Activated CD8-positive, alpha-beta T cell treated with anti-CD3 and anti-CD28 coated beads for 36 hours (primary cell): ENCODE measurements at regions not wholly inside any gene's neighbourhood (a gene's known extent, or its start where the extent isn't known, plus 50 kb on each side); places are given as distances from the start of the nearest gene placed in this dataset.

Experiments
- ATAC-seq: fragments of 200-7000 bp; cut with Tn5 transposase; one replicate; pipeline ENCODE4 v1.10.0; 2021; ENCODE audit warnings: mild to moderate bottlenecking, moderate library complexity
- CTCF ChIA-PET: fragments of 350-600 bp; sonication (Branson Sonifier 250); formaldehyde crosslinking; loops from one replicate; lab custom pipeline; 2021; ENCODE audit warnings: antibody characterized with exemption; lab: Charles Lee
- POLR2A ChIA-PET: fragments of 350-600 bp; sonication (Branson Sonifier 250); formaldehyde crosslinking; loops from one replicate; lab custom pipeline; 2021; ENCODE audit warnings: antibody characterized with exemption; lab: Charles Lee
- DNase-seq: peaks from one replicate; pipeline ENCODE4 v3.0.0-alpha.2; 2020
- H3K27ac Mint-ChIP-seq: one replicate; pipeline ENCODE4 v1.8.0; 2021; ENCODE audit warnings: mild to moderate bottlenecking, mixed read lengths
- H3K27me3 Mint-ChIP-seq: one replicate; pipeline ENCODE4 v1.8.0; 2021; ENCODE audit warnings: mixed read lengths
- H3K36me3 Mint-ChIP-seq: one replicate; pipeline ENCODE4 v1.8.0; 2021; ENCODE audit warnings: low read depth, mixed read lengths
- H3K4me1 Mint-ChIP-seq: one replicate; pipeline ENCODE4 v1.8.0; 2021; ENCODE audit warnings: low read depth, mixed read lengths
- H3K4me3 Mint-ChIP-seq: one replicate; pipeline ENCODE4 v1.8.0; 2021; ENCODE audit warnings: mild to moderate bottlenecking, moderate library complexity, mixed read lengths
- H3K9me3 Mint-ChIP-seq: one replicate; pipeline ENCODE4 v1.8.0; 2021; ENCODE audit warnings: mixed read lengths
- CTCF ChIP-seq: fragments of 200-600 bp; IDR thresholded peaks from one replicate; pipeline ENCODE4 v1.8.0; 2022; ENCODE audit warnings: antibody characterized with exemption, mild to moderate bottlenecking
- intact Hi-C: fragments of 100-400 bp; cut with micrococcal nuclease; formaldehyde crosslinking; loops from one replicate; pipeline ENCODE4 v1.10.0; 2022

- TF ChIP-seq CTCF, result no peak
- Mint-ChIP-seq H3K27me3 (no peaks in the 10 kb centered on the region), H3K36me3 (no peaks in the 10 kb centered on the region), H3K4me1 (no peaks in the 10 kb centered on the region), H3K9me3 (no peaks in the 10 kb centered on the region), H3K27ac (no peak overlapping the region), H3K4me3 (no peak overlapping the region)
- POLR2A ChIA-PET, result no interaction called here
- CTCF ChIA-PET, result no interaction called here
- DNase-seq, result no peak
- ATAC-seq, result no peak
- intact Hi-C loops, result no loop called here
These were observed 184.4 kb upstream of the IER5L start for GRCh38 chr9:129362287-129363000.

GRCh38 chr9:129361196-129361595 lies 183.1 kb upstream of the IER5L start:
- H3K27me3 Mint-ChIP-seq, result no peaks in the 10 kb centered on the region
- ChIA-PET POLR2A (interaction anchor here (0.6 to 1.0 kb wide), 2 partner anchors 10 to 282 kb away, joined by 3 to 4 read pairs; no protein-coding TSS in a partner anchor), CTCF (interaction anchor here (1.0 kb wide), 1 partner anchor 229 kb away, joined by 3 read pairs; no protein-coding TSS in a partner anchor)
- no peaks in the 10 kb centered on the region for H3K9me3 Mint-ChIP-seq
- H3K36me3 Mint-ChIP-seq, result no peaks in the 10 kb centered on the region
- intact Hi-C loops, result no loop called here
- no peak for TF ChIP-seq CTCF
- DNase-seq, result no peak
- no peak overlapping the region for H3K27ac Mint-ChIP-seq
- ATAC-seq, result no peak
- no peak overlapping the region for H3K4me3 Mint-ChIP-seq
- no peaks in the 10 kb centered on the region for H3K4me1 Mint-ChIP-seq

DNA sequence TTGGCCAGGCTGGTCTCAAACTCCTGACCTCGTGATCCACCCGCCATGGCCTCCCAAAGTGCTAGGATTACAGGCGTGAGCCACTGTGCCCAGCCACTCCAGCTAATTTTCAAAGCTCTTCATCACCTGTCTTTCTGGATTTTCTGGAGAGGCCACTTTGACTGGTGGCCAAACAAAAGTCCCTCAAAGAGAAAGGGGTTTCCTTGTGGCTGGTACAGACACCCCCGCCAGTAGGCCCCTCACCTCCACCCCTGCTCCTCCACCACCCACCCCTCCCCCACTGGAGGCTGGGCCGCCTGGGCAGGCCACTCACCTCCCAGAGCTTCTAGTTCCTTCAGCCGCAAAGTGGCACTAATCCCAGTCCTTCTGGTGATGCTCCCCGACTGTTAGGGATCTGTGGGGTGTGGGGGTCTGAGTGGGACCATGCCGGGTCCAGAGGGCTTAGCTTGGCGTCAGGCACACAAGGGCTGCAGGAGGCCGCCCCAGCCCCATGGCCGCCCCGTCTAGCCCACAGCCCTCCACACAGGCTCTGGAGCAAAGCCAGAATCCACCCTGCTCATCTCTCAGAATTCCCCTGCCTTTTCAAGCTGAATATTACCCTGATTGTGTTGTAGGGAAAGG lies 182.0 kb upstream of the IER5L start:
- H3K27me3 Mint-ChIP-seq, result no peaks in the 10 kb centered on the region
- H3K4me1 Mint-ChIP-seq, result no peaks in the 10 kb centered on the region
- no peak overlapping the region for H3K27ac Mint-ChIP-seq
- ATAC-seq (no peak), DNase-seq (no peak)
- no peak overlapping the region for H3K4me3 Mint-ChIP-seq
- ChIA-PET POLR2A (interaction anchor here (1.9 kb wide), 1 partner anchor 11 kb away, joined by 5 read pairs; no protein-coding TSS in a partner anchor), CTCF (interaction anchor here (1.0 kb wide), 1 partner anchor 228 kb away, joined by 3 read pairs; no protein-coding TSS in a partner anchor)
- no peak for TF ChIP-seq CTCF
- intact Hi-C loops, result no loop called here
- peaks cover 7% of the 10 kb centered on the region for H3K9me3 Mint-ChIP-seq
- H3K36me3 Mint-ChIP-seq, result no peaks in the 10 kb centered on the region

- no peaks in the 10 kb centered on the region for H3K27me3 Mint-ChIP-seq
- no peak for TF ChIP-seq CTCF
These were observed 181.2 kb upstream of the IER5L start for GRCh38 chr9:129359162-129359811.

More at GRCh38 chr9:129359162-129359811, 181.2 kb upstream of the IER5L start:
- H3K36me3 Mint-ChIP-seq, result no peaks in the 10 kb centered on the region
- intact Hi-C loops, result no loop called here
- CTCF ChIA-PET, result no interaction called here
- H3K4me1 Mint-ChIP-seq, result no peaks in the 10 kb centered on the region
- POLR2A ChIA-PET, result interaction anchor here (1.9 kb wide), 1 partner anchor 12 kb away, joined by 5 read pairs; no protein-coding TSS in a partner anchor
- H3K4me3 Mint-ChIP-seq, result no peak overlapping the region
- H3K9me3 Mint-ChIP-seq, result peaks cover 7% of the 10 kb centered on the region
- no peak for DNase-seq
- no peak overlapping the region for H3K27ac Mint-ChIP-seq
- ATAC-seq, result no peak
